HG03432 (cell line): ENCODE measurements at regions not wholly inside any gene's neighbourhood (a gene's known extent, or its start where the extent isn't known, plus 50 kb on each side); places are given as distances from the start of the nearest gene placed in this dataset.
A peak's percentile ranks its signal among the peaks of the same experiment; 100 is the strongest.
"Not testable (repeated sequence)": the region's sequence is repeated elsewhere in the genome, so short reads cannot be mapped to it uniquely, and the experiment has no call there.

ENCODE experiments used
- ATAC-seq: cut with Tn5 transposase; IDR thresholded peaks from one replicate; pipeline ENCODE4 v1.9.1; 2021; ENCODE audit warnings: mild to moderate bottlenecking, moderate library complexity; ENCODE audit not compliant: unreplicated experiment

GRCh38 chr11:121358760-121359159, 66.2 kb downstream of the SC5D start:
- ATAC-seq = no peak

- no peak for ATAC-seq
These were observed 67.0 kb downstream of the SC5D start for GRCh38 chr11:121359591-121359990.

GRCh38 chr11:121362955-121363354, 70.4 kb downstream of the SC5D start:
- not testable (repeated sequence) for ATAC-seq

GRCh38 chr11:121365304-121365703, 72.7 kb downstream of the SC5D start:
- ATAC-seq = no peak

- no peak for ATAC-seq
These were observed 73.5 kb downstream of the SC5D start for GRCh38 chr11:121366038-121366437.

- ATAC-seq = peak; percentile 93
These were observed 74.7 kb downstream of the SC5D start for GRCh38 chr11:121367001-121367843.

- ATAC-seq = no peak
These were observed 75.3 kb downstream of the SC5D start for GRCh38 chr11:121367844-121368225.

GRCh38 chr11:121368364-121369240, 76.0 kb downstream of the SC5D start:
- no peak for ATAC-seq

GRCh38 chr11:121369366-121369765, 76.8 kb downstream of the SC5D start:
- ATAC-seq = no peak

- no peak for ATAC-seq
These were observed 79.5 kb downstream of the SC5D start for GRCh38 chr11:121372028-121372427.

- ATAC-seq = peak; percentile 89
These were observed 79.3 kb upstream of the SORL1 start for GRCh38 chr11:121372671-121373429.

GRCh38 chr11:121374286-121374985, 77.7 kb upstream of the SORL1 start:
- ATAC-seq = no peak

- no peak for ATAC-seq
These were observed 76.0 kb upstream of the SORL1 start for GRCh38 chr11:121376130-121376529.

GRCh38 chr11:121379145-121379810, 72.8 kb upstream of the SORL1 start:
- not testable (repeated sequence) for ATAC-seq

- ATAC-seq = no peak
These were observed 68.4 kb upstream of the SORL1 start for GRCh38 chr11:121383716-121384115.

- ATAC-seq = no peak
These were observed 66.4 kb upstream of the SORL1 start for GRCh38 chr11:121385688-121386087.
